Esophagus squamous epithelium (tissue), 4 donors: ENCODE measurements at regions not wholly inside any gene's neighbourhood (a gene's known extent, or its start where the extent isn't known, plus 50 kb on each side); places are given as distances from the start of the nearest gene placed in this dataset.

Source experiments
- CTCF ChIP-seq, 6 experiments: fragments of 450-650 bp in 4 of 6; fragments of 200-600 bp in 2 of 6; sonication (generic) in 2 of 6; IDR thresholded peaks; one replicate each; pipeline ENCODE4 v1.5.1; 2016 to 2019; ENCODE audit warnings: antibody characterized with exemption in 6 of 6, mild to moderate bottlenecking in 4 of 6, moderate library complexity in 4 of 6
- POLR2A ChIP-seq, 4 donors: fragments of 450-650 bp; IDR thresholded peaks; one replicate each; pipeline ENCODE4 v1.6.1; 2017; ENCODE audit warnings: antibody characterized with exemption in 4 of 4, mild to moderate bottlenecking in 4 of 4, moderate library complexity in 3 of 4

GRCh38 chr18:73660931-73661856 is 486.4 kb downstream of the FBXO15 start:
- TF ChIP-seq CTCF (IDR thresholded peaks at IDR 0.05), result no peak
- TF ChIP-seq POLR2A (IDR thresholded peaks at IDR 0.05), result no peak
